ENCODE measurements at regions not wholly inside any gene's neighbourhood (a gene's known extent, or its start where the extent isn't known, plus 50 kb on each side); places are given as distances from the start of the nearest gene placed in this dataset.
"Not testable (repeated sequence)": the region's sequence is repeated elsewhere in the genome, so short reads cannot be mapped to it uniquely, and the experiment has no call there.

- Histone ChIP-seq H3K27ac (no peak overlapping the region), H3K4me3 (no peak overlapping the region), H3K36me3 (no peaks in the 10 kb centered on the region), H3K4me1 (no peaks in the 10 kb centered on the region), H3K9me3 (no peaks in the 10 kb centered on the region), H3K27me3 (no peaks in the 10 kb centered on the region)
- WGBS, 2 donors = 74 to 79% methylated on average over 7 of the region's 7 CpGs
- DNase-seq (no peak), ATAC-seq (no peak)
- intact Hi-C loops (cut with DNase I) = no loop called here
- TF ChIP-seq CTCF (IDR thresholded peaks at IDR 0.05) = no peak
These were observed 314.7 kb upstream of the PRKX start for GRCh38 chrX:4028151-4028550.

DNA sequence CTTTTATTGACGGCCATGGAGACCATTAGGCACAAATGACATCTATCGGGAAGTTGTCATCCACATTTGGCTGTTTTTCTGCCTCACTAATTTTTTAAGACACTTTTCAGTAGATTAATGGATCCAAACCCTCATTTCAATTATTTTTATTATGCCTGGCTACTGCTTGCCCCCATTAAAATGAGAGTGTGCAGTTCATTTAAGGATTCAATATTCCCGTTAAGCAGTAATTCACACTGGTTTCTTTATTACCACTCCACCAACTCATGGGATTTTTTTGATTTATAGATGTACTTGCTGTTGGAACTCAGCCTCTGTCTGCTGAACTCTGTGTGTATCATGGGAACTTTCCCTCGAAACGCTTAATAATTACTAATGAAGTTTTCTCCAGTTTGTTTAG is 291.8 kb upstream of the PRKX start:
- Histone ChIP-seq H3K4me3 (no peak overlapping the region), H3K27me3 (no peaks in the 10 kb centered on the region), H3K9me3 (peaks cover 0 to 15% (median 0%) of the 10 kb centered on the region in 11 donors), H3K36me3 (no peaks in the 10 kb centered on the region), H3K27ac (no peak overlapping the region), H3K4me1 (no peaks in the 10 kb centered on the region)
- TF ChIP-seq CTCF (IDR thresholded peaks at IDR 0.05) = no peak
- ATAC-seq (no peak), DNase-seq (no peak)
- intact Hi-C loops (cut with DNase I) = no loop called here
- WGBS, 2 donors = 69 to 70% methylated on average over 5 of the region's 5 CpGs

DNA sequence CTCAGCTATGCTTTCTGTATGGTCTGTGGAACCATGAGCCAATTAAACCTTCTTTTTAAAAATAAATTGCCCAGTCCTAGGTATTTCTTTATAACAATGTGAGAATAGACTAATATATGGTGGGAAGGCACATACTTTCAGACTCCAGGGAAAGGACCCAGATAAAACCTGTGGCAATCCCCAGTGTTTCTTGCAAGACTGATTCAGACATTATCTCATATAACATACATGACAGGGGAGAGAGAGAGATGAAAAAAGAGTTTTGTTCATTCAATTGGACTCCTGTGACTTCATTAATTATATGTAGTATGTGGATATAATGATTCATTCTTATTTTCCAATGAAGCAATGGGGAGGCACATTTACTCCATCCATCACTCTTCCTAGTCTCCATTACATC is 291.4 kb upstream of the PRKX start:
- intact Hi-C loops (cut with DNase I) = no loop called here
- no peak for TF ChIP-seq CTCF (IDR thresholded peaks at IDR 0.05)
- no peak overlapping the region for H3K4me3 ChIP-seq

DNA sequence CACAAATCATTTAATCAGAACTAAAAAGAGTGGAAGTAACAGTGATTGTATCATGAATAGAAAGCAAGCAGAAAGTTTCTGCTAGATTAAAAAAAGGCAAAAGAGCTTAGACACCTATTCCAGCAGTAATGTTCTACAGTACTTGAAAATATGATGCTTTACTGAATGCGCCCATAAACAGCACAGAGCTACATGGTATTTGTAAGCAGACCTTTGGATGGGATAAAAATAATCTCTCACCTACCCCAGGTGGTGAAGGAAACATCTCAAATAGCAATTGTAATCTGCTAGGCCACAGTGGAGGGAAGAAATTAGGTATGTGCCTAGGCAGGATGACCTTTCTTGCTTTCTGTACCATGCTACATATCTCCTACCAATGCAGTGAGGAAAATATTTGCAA is 280.9 kb upstream of the PRKX start:
- Histone ChIP-seq H3K4me1 (no peaks in the 10 kb centered on the region), H3K27me3 (no peaks in the 10 kb centered on the region), H3K9me3 (peaks cover 0 to 50% (median 0%) of the 10 kb centered on the region in 11 donors), H3K4me3 (no peak overlapping the region), H3K27ac (no peak overlapping the region), H3K36me3 (no peaks in the 10 kb centered on the region)
- ATAC-seq (no peak), DNase-seq (no peak)
- no peak for TF ChIP-seq CTCF (IDR thresholded peaks at IDR 0.05)
- intact Hi-C loops (cut with DNase I) = no loop called here
- WGBS, 2 donors = 95 to 100% methylated on average over 1 of the region's 1 CpG

More for the DNA sequence above, 291.4 kb upstream of the PRKX start:
- Histone ChIP-seq H3K36me3 (no peaks in the 10 kb centered on the region), H3K27ac (no peak overlapping the region), H3K4me1 (no peaks in the 10 kb centered on the region), H3K9me3 (peaks cover 0 to 15% (median 0%) of the 10 kb centered on the region in 11 donors), H3K27me3 (no peaks in the 10 kb centered on the region)
- ATAC-seq (no peak), DNase-seq (no peak)

DNA sequence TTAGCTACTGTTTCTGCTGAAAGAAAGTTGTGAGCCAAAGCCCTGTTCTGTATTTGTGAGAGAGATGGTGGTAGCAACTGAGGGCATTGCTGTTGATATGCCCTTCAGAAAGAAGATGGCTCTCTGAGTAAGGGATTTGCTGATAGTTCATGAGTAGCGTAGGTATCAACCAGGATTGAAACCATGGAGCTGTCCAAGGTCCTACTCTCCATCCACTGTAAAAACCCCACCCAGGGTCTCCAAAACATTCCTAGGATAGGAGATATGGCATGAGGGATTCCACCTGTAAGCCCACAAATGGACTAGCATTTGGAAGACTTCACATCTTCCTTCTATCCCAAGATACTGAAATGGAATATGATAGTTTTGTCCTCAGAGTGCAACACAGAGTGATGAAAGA is 277.1 kb upstream of the PRKX start:
- 44 to 52% methylated on average over 1 of the region's 1 CpG for WGBS, 2 donors
- H3K27me3 ChIP-seq = no peaks in the 10 kb centered on the region
- no peak overlapping the region for H3K27ac ChIP-seq
- no peak for ATAC-seq
- no peaks in the 10 kb centered on the region for H3K36me3 ChIP-seq
- H3K4me3 ChIP-seq = no peak overlapping the region
- TF ChIP-seq CTCF (IDR thresholded peaks at IDR 0.05) = no peak
- intact Hi-C loops (cut with DNase I) = no loop called here
- peaks cover 0 to 36% (median 0%) of the 10 kb centered on the region in 11 donors for H3K9me3 ChIP-seq
- no peaks in the 10 kb centered on the region for H3K4me1 ChIP-seq
- no peak for DNase-seq

DNA sequence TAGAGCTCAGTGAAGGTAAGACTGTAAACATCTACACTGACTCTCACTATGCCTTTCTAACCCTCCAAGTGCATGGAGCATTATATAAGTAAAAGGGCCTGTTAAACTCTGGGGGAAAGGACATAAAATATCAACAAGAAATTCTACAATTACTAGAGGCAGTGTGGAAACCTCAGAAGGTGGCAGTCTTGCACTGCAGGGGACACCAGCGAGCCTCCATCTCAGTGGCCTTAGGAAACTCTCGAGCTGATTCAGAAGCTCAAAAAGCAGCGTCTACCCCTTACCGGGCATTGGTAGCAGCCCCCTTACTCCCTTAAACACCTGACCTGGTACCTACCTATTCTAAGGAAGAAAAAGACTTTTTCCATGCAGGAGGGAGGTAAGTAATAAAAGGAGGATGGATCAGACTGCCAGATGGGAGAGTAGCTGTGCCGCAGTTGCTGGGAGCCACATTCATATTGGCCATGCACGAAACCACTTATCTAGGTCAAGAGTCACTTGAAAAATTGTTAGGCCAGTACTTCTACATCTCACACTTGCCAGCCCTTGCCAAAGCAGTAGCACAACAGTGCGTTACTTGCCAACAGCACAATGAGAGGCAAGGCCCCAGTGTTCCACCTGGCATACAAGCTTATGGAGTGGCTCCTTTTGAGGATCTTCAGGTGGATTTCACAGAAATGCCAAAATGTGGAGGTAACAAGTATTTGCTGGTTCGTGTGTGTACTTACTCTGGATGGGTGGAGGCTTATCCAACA is 258.8 kb upstream of the PRKX start:
- H3K4me3 ChIP-seq; ATAC-seq; intact Hi-C loops (cut with DNase I); H3K27me3 ChIP-seq; H3K27ac ChIP-seq; H3K9me3 ChIP-seq; H3K36me3 ChIP-seq; H3K4me1 ChIP-seq; DNase-seq: not testable (repeated sequence)
- 52 to 69% methylated on average over 8 of the region's 8 CpGs for WGBS, 2 donors
